ENCODE measurements at regions not wholly inside any gene's neighbourhood (a gene's known extent, or its start where the extent isn't known, plus 50 kb on each side); places are given as distances from the start of the nearest gene placed in this dataset.
"Not testable (repeated sequence)": the region's sequence is repeated elsewhere in the genome, so short reads cannot be mapped to it uniquely, and the experiment has no call there.

DNA sequence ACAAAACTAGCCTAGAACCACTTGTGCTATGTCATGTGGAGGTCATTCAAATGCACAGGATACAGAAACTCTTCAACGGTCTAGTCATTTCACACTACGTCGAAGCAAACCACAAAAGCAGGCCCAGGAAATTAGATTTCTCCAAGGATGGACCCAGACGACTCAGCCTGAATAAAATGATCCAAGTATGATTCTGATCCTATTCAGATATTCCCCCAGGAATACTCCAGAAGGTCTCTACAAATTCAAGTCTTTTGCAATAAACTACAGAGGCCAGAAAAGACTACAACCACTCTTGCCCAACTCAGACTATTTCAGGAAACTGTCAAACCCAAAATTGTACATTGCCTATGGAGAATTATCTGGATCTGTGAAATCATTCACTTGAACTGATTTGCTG is 422.5 kb downstream of the METTL4 start:
- TF ChIP-seq, protein P1, sequence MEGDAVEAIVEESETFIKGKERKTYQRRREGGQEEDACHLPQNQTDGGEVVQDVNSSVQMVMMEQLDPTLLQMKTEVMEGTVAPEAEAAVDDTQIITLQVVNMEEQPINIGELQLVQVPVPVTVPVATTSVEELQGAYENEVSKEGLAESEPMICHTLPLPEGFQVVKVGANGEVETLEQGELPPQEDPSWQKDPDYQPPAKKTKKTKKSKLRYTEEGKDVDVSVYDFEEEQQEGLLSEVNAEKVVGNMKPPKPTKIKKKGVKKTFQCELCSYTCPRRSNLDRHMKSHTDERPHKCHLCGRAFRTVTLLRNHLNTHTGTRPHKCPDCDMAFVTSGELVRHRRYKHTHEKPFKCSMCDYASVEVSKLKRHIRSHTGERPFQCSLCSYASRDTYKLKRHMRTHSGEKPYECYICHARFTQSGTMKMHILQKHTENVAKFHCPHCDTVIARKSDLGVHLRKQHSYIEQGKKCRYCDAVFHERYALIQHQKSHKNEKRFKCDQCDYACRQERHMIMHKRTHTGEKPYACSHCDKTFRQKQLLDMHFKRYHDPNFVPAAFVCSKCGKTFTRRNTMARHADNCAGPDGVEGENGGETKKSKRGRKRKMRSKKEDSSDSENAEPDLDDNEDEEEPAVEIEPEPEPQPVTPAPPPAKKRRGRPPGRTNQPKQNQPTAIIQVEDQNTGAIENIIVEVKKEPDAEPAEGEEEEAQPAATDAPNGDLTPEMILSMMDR (IDR thresholded peaks at IDR 0.05; ENCODE audit: low read depth, low read length, missing control alignments), result no peak
- no peaks in the 10 kb centered on the region for H3K27me3 ChIP-seq (replicated peaks)
- H3K27ac ChIP-seq, result no peak overlapping the region
- no peaks in the 10 kb centered on the region for H3K36me3 ChIP-seq (replicated peaks)
- H3K4me3 ChIP-seq (ENCODE audit: low read depth, low read length), result no peak overlapping the region
- in situ Hi-C loops (cut with HindIII; ENCODE audit: low pct_ligation_motif_present, low sequenced_read_pairs), result no loop called here
- no peak for DNase-seq

- in situ Hi-C loops (cut with HindIII; ENCODE audit: low pct_ligation_motif_present, low sequenced_read_pairs), result no loop called here
- Histone ChIP-seq H3K27me3 (replicated peaks) (no peaks in the 10 kb centered on the region), H3K27ac (no peak overlapping the region), H3K4me3 (ENCODE audit: low read depth, low read length) (no peak overlapping the region), H3K36me3 (replicated peaks) (no peaks in the 10 kb centered on the region)
- TF ChIP-seq, protein P1 (IDR thresholded peaks at IDR 0.05; ENCODE audit: low read depth, low read length, missing control alignments), result no peak
- DNase-seq, result no peak
Observed at GRCh38 chr18:2150566-2150965, 420.7 kb downstream of the METTL4 start.

- no peak overlapping the region for H3K27ac ChIP-seq
- DNase-seq, result no peak
- H3K27me3 ChIP-seq (replicated peaks), result no peaks in the 10 kb centered on the region
- no peak overlapping the region for H3K4me3 ChIP-seq (ENCODE audit: low read depth, low read length)
- in situ Hi-C loops (cut with HindIII; ENCODE audit: low pct_ligation_motif_present, low sequenced_read_pairs), result no loop called here
- TF ChIP-seq, protein P1 (IDR thresholded peaks at IDR 0.05; ENCODE audit: low read depth, low read length, missing control alignments), result no peak
- no peaks in the 10 kb centered on the region for H3K36me3 ChIP-seq (replicated peaks)
Observed at GRCh38 chr18:2154278-2154677, 417.0 kb downstream of the METTL4 start.

DNA sequence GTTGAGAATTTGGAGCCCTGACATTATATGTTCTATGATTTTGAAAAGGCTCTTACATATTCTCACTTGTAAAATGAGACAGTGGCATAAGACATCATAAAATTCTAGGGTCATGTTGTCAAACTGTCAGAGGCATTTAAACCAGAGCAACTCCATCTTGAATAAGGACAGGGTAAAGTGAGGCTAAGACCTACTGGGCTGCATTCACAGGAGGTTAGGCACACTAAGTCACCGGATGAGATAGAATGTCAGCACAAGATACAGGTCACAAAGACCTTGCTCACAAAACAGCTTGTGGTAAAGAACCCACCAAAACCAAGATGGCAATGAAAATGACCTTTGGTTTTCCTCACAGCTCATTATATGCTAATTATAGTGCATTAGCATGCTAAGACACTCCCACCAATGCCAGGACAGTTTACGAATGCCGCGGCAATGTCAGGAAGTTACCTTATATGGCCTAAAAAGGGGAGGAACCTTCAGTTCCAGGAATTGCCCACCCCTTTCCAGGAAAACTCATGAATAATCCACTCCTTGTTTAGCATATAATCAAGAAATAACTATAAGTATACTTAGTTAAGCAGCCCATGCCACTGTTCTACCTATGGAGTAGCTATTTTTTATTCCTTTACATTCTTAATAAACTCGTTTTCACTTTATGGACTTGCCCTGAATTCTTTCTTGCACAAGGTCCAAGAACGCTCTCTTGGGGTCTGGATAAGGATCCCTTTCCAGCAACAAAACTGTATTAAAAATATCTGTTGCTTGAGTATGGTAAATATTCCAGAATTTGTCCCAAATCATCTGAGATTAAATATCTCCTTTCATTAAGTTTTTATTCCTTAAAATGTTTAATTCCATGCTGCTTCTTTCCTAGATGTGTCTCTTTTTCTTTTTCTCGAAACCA is 406.4 kb downstream of the METTL4 start:
- Histone ChIP-seq H3K4me3 (ENCODE audit: low read depth, low read length) (no peak overlapping the region), H3K27ac (no peak overlapping the region), H3K36me3 (replicated peaks) (no peaks in the 10 kb centered on the region), H3K27me3 (replicated peaks) (no peaks in the 10 kb centered on the region)
- TF ChIP-seq, protein P1 (IDR thresholded peaks at IDR 0.05; ENCODE audit: low read depth, low read length, missing control alignments), result no peak
- DNase-seq, result no peak
- in situ Hi-C loops (cut with HindIII; ENCODE audit: low pct_ligation_motif_present, low sequenced_read_pairs), result no loop called here

DNA sequence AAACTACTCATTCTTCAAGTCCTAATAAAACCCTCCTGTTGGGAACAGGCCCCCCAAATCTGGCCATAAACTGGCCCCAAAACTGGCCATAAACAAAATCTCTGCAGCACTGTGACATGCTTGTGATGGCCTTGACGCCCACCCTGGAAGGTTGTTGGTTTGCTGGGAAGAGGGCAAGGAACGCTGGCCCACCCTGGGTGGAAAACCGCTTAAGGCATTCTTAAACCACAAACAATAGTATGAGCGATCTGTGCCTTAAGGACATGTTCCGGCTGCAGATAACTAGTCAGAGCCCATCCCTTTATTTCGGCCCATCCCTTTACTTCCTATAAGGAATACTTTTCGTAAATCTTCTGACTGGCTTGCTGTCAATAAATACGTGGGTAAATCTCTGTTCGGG is 404.4 kb downstream of the METTL4 start:
- H3K27me3 ChIP-seq (replicated peaks); H3K27ac ChIP-seq; in situ Hi-C loops (cut with HindIII; ENCODE audit: low pct_ligation_motif_present, low sequenced_read_pairs); DNase-seq; H3K4me3 ChIP-seq (ENCODE audit: low read depth, low read length); H3K36me3 ChIP-seq (replicated peaks): not testable (repeated sequence)

DNA sequence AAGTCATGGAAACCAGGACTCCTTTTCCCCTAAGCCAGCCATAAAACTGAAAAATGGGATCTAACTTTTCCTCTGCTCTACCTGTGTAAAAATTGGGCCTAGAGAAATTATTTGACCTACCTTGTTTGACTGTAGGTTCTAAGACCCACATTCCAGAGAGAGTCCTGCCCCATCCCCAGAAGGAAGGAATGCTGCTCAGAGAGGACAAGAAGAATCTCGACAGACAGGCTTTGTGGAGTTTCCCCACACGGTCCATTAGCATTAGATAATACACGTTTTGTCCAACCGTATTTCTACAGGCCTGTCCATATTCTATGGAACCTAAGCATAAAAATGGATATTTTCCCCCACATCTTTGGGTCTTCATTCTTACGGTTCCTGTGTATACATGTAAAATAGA is 403.3 kb downstream of the METTL4 start:
- in situ Hi-C loops (cut with HindIII; ENCODE audit: low pct_ligation_motif_present, low sequenced_read_pairs), result no loop called here
- DNase-seq, result no peak
- no peak overlapping the region for H3K4me3 ChIP-seq (ENCODE audit: low read depth, low read length)
- no peaks in the 10 kb centered on the region for H3K27me3 ChIP-seq (replicated peaks)
- no peak overlapping the region for H3K27ac ChIP-seq
- TF ChIP-seq, protein P1 (IDR thresholded peaks at IDR 0.05; ENCODE audit: low read depth, low read length, missing control alignments), result no peak
- no peaks in the 10 kb centered on the region for H3K36me3 ChIP-seq (replicated peaks)
